ENCODE measurements at regions not wholly inside any gene's neighbourhood (a gene's known extent, or its start where the extent isn't known, plus 50 kb on each side); places are given as distances from the start of the nearest gene placed in this dataset.

DNA sequence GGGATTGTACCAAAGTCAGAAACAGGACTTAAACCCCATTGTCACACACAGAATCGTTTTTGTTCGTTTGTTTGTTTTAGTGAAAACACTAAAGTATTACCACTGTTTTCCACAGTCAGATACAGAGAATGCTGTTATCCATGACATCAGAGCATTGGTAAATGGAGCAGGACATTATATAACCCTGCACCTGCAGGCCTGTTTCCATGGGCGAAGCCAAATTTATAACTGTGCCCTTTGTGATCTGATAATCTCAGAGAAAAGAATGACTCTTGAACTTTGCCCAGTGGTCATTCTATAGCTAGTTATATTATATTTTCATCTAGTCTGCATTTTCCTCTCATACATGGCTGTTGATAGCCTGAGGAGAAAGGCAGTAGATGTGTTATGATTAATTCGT, 217.6 kb downstream of the TMEM182 start:
- DNase-seq (ENCODE audit: low spot score): no peak
- Histone ChIP-seq H3K36me3 (ENCODE audit: low read depth) (no peaks in the 10 kb centered on the region), H3K4me1 (ENCODE audit: insufficient read depth, poor library complexity, severe bottlenecking) (no peaks in the 10 kb centered on the region), H3K27ac (ENCODE audit: poor library complexity, severe bottlenecking) (no peak overlapping the region), H3K27me3 (ENCODE audit: insufficient read depth, poor library complexity, severe bottlenecking) (peaks cover 26% of the 10 kb centered on the region), H3K9me3 (ENCODE audit: severe bottlenecking) (no peaks in the 10 kb centered on the region), H3K4me3 (ENCODE audit: severe bottlenecking) (no peak overlapping the region)
- no peak for ATAC-seq (ENCODE audit: low read depth)
- TF ChIP-seq, protein P1, sequence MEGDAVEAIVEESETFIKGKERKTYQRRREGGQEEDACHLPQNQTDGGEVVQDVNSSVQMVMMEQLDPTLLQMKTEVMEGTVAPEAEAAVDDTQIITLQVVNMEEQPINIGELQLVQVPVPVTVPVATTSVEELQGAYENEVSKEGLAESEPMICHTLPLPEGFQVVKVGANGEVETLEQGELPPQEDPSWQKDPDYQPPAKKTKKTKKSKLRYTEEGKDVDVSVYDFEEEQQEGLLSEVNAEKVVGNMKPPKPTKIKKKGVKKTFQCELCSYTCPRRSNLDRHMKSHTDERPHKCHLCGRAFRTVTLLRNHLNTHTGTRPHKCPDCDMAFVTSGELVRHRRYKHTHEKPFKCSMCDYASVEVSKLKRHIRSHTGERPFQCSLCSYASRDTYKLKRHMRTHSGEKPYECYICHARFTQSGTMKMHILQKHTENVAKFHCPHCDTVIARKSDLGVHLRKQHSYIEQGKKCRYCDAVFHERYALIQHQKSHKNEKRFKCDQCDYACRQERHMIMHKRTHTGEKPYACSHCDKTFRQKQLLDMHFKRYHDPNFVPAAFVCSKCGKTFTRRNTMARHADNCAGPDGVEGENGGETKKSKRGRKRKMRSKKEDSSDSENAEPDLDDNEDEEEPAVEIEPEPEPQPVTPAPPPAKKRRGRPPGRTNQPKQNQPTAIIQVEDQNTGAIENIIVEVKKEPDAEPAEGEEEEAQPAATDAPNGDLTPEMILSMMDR (IDR thresholded peaks at IDR 0.05; ENCODE audit: poor library complexity, severe bottlenecking): no peak

DNA sequence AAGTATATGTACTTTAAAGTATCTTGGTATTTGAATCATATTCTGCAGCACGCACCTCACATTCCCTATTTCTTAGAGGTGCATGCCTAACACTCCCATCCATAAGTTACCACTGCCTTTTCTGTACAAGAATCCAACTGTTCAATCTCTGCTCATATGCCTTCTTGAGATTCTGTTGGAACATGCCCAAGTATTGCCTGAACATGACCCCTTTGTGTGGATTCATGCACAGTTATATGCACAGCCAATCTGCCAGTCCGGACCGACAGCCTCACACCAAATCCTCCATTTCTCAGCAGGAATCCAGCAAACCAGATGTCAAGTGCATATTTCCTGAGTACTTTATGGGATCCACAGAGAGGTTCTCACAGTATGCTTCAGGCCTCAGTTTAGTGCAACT, 222.0 kb downstream of the TMEM182 start:
- H3K27me3 ChIP-seq (ENCODE audit: insufficient read depth, poor library complexity, severe bottlenecking): peaks cover 8% of the 10 kb centered on the region

DNA sequence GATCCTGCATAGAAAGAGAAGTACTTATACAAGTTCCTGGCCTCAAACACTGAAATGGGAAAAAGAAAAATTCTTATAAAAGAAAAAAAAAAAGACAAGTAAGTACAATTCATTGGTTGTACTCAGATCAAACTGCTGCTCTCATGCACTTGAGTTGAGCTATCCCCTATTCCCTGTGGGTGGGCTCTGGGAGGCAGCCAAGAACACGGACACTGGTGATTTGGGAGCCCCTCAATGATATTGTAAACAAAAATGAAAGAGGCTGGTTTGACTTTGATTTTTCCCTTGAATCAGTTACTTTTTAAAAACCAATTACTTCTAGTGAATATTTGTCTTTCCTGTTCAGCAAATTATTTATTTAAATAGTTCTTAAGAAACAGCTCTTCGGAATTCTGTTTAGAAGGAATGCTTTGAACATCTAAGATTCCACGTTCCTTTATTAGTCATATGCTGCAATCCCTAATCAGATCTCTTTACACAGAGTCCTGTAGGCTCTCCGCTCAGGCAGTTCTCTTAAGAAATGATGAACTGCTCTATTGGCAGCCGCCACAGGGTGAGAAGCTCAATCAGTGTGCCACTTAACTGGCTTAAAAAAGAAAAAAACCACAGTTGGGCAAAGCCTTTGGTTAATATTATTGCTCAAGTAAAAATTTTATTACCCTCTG, 225.1 kb downstream of the TMEM182 start:
- TF ChIP-seq, protein P1 (IDR thresholded peaks at IDR 0.05; ENCODE audit: poor library complexity, severe bottlenecking): no peak
- ATAC-seq (ENCODE audit: low read depth): no peak; the same call in 2 of the 3 replicates
- H3K4me1 ChIP-seq (ENCODE audit: insufficient read depth, poor library complexity, severe bottlenecking): no peaks in the 10 kb centered on the region
- no peak overlapping the region for H3K4me3 ChIP-seq (ENCODE audit: severe bottlenecking)
- no peak overlapping the region for H3K27ac ChIP-seq (ENCODE audit: poor library complexity, severe bottlenecking)
- DNase-seq (ENCODE audit: low spot score): no peak
- H3K9me3 ChIP-seq (ENCODE audit: severe bottlenecking): no peaks in the 10 kb centered on the region
- no peaks in the 10 kb centered on the region for H3K27me3 ChIP-seq (ENCODE audit: insufficient read depth, poor library complexity, severe bottlenecking)
- no peaks in the 10 kb centered on the region for H3K36me3 ChIP-seq (ENCODE audit: low read depth)

More for the DNA sequence above, 222.0 kb downstream of the TMEM182 start:
- H3K4me1 ChIP-seq (ENCODE audit: insufficient read depth, poor library complexity, severe bottlenecking): no peaks in the 10 kb centered on the region
- H3K27ac ChIP-seq (ENCODE audit: poor library complexity, severe bottlenecking): no peak overlapping the region
- DNase-seq (ENCODE audit: low spot score) (no peak), ATAC-seq (ENCODE audit: low read depth) (no peak)
- no peaks in the 10 kb centered on the region for H3K9me3 ChIP-seq (ENCODE audit: severe bottlenecking)
- H3K36me3 ChIP-seq (ENCODE audit: low read depth): no peaks in the 10 kb centered on the region
- TF ChIP-seq, protein P1 (IDR thresholded peaks at IDR 0.05; ENCODE audit: poor library complexity, severe bottlenecking): no peak
- no peak overlapping the region for H3K4me3 ChIP-seq (ENCODE audit: severe bottlenecking)

DNA sequence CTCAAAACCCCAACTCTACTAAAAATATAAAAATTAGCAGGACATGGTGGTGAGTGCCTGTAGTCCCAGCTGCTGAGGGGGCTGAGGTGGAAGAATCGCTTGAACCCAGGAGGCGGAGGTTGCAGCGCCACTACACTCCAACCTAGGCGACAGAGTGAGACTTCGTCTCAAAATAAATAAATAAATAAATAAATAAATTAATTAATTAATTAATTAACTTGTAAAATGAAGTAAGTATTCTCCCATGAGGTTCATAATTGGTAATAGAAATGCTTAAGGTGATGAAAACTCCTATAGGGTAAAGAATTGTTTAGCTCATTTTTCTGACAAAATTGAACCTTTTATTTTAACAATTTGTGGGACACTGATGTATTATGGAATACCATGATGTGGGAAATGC, 230.8 kb downstream of the TMEM182 start:
- H3K36me3 ChIP-seq (ENCODE audit: low read depth): no peaks in the 10 kb centered on the region
- no peaks in the 10 kb centered on the region for H3K9me3 ChIP-seq (ENCODE audit: severe bottlenecking)
- TF ChIP-seq, protein P1 (IDR thresholded peaks at IDR 0.05; ENCODE audit: poor library complexity, severe bottlenecking): no peak
- H3K4me1 ChIP-seq (ENCODE audit: insufficient read depth, poor library complexity, severe bottlenecking): no peaks in the 10 kb centered on the region
- no peaks in the 10 kb centered on the region for H3K27me3 ChIP-seq (ENCODE audit: insufficient read depth, poor library complexity, severe bottlenecking)
- DNase-seq (ENCODE audit: low spot score) (no peak), ATAC-seq (ENCODE audit: low read depth) (no peak)
- H3K4me3 ChIP-seq (ENCODE audit: severe bottlenecking): no peak overlapping the region
- H3K27ac ChIP-seq (ENCODE audit: poor library complexity, severe bottlenecking): no peak overlapping the region

DNA sequence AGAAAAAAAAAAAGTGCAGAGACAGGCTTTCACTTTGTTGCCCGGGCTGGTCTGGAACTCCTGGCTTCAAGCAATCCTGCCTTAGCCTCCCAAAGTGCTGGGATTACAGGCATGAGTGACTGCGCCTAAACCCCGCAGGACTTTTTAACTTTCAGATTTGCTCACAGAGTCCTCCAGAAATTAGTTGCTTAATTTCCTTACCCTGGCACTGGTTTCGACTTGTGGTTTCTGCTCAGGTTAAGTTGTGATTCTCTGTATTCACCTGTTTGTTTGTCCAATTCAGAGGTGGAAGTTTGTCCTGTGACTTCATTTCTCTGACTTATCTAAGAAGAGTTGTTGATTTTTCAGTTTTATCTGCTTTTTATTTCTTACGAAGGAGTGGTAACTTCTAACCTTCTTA, 238.1 kb downstream of the TMEM182 start:
- H3K27me3 ChIP-seq (ENCODE audit: insufficient read depth, poor library complexity, severe bottlenecking): no peaks in the 10 kb centered on the region
- no peaks in the 10 kb centered on the region for H3K36me3 ChIP-seq (ENCODE audit: low read depth)
- H3K27ac ChIP-seq (ENCODE audit: poor library complexity, severe bottlenecking): no peak overlapping the region
- H3K4me1 ChIP-seq (ENCODE audit: insufficient read depth, poor library complexity, severe bottlenecking): no peaks in the 10 kb centered on the region
- H3K9me3 ChIP-seq (ENCODE audit: severe bottlenecking): no peaks in the 10 kb centered on the region
- TF ChIP-seq, protein P1 (IDR thresholded peaks at IDR 0.05; ENCODE audit: poor library complexity, severe bottlenecking): no peak
- DNase-seq (ENCODE audit: low spot score) (no peak), ATAC-seq (ENCODE audit: low read depth) (no peak)
- no peak overlapping the region for H3K4me3 ChIP-seq (ENCODE audit: severe bottlenecking)
